NCI-H460 (cell line): ENCODE measurements at regions not wholly inside any gene's neighbourhood (a gene's known extent, or its start where the extent isn't known, plus 50 kb on each side); places are given as distances from the start of the nearest gene placed in this dataset.
"Not testable (repeated sequence)": the region's sequence is repeated elsewhere in the genome, so short reads cannot be mapped to it uniquely, and the experiment has no call there.

Source experiments
- DNase-seq: peaks from one replicate; pipeline ENCODE4 v3.0.0-alpha.2; 2016; ENCODE audit warnings: low read depth; ENCODE audit errors: extremely low read depth

DNA sequence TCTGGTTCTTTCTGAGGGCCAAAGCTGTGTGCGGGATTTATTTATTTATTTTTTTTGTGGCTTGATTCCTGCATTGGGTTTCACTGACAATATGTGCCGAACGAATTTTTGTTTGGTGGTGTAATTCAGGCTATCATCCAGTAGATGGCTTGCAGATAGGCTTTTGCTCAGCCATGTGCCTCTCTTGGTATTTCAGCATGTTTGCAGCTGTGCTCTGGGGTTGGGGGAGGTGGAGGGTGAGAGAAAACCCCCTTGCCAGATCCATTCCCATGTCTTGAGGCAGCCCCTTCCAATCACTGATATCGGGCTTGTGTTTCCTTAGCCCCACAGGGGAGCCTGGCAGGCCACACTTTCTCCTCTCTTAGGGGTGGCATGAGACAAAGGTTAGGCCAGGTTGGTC is 302.4 kb downstream of the PTGER3 start:
- DNase-seq = peak; percentile 4

DNA sequence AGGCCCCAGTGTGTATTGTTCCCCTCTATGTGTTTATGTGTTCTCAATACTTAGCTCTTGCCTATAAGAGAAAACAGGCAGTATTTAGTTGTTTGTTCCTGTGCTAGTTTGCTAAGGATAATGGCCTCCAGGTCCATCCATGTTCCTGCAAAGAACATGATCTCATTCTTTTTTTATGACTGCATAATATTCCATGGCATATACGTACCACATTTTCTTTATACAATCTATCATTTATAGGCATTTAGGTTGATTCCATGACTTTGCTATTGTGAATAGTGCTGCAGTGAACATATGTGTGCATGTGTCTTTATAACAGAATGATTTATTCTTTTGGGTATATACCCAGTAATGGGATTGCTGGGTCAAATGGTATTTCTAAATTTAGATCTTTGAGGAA is 301.6 kb downstream of the PTGER3 start:
- not testable (repeated sequence) for DNase-seq

DNA sequence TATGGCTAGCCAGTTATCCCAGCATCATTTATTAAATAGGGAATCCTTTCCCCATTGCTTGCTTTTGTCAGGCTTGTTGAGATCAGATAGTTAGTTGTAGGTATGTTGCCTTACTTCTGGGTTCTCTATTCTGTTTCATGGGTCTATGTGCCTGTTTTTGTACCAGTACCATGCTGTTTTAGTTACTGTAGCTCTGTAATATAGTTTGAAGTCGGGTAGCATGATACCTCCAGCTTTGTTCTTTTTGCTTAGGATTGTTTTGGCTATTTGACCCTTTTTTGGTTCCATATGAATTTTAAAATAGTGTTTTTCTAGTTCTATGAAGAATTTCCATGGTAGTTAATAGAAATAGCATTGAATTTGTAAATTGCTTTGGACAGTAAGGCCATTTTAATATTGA is 300.5 kb downstream of the PTGER3 start:
- not testable (repeated sequence) for DNase-seq

GRCh38 chr1:70751676-70752287 is 295.8 kb downstream of the PTGER3 start:
- not testable (repeated sequence) for DNase-seq

DNA sequence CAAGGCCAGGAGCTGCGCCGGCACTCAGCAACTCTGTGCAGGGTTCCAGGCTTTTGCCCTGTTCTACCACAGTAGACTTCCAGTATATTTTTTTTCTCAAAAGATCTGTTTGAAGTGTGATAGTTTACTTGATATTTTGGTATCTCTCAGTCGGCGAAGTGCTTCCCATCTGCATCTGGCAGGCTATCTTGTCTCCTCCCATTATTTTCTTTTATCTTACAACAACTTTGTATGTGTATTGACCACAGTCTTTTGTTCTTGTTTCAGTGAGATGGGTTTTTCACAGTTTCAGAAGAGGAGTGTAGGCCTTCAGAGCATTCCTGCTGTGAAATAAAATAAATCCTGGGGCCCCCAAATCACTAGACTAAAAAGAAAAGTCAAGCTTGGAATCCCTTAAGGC is 292.9 kb downstream of the PTGER3 start:
- DNase-seq = no peak

- DNase-seq = no peak
These were observed 287.5 kb downstream of the PTGER3 start for GRCh38 chr1:70760154-70760553.

DNA sequence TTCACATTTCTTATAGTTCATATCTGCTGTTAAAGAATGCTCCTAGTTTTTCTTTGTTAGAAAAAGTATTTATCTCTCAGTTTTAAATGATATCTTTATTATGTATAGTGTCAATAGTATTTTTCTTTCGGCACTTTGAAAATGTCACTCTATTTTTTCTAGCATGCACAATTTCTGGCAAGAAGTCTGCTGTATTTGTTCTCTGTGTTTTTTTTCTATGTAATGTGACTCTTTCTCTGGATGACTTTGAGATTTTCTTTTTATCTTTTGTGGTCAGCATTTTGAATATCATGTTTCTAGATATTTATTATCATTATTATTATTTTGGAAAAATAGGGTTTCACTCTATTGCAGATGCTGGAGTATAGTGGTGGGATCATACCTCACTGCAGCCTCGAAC is 285.2 kb downstream of the PTGER3 start:
- DNase-seq = no peak

DNA sequence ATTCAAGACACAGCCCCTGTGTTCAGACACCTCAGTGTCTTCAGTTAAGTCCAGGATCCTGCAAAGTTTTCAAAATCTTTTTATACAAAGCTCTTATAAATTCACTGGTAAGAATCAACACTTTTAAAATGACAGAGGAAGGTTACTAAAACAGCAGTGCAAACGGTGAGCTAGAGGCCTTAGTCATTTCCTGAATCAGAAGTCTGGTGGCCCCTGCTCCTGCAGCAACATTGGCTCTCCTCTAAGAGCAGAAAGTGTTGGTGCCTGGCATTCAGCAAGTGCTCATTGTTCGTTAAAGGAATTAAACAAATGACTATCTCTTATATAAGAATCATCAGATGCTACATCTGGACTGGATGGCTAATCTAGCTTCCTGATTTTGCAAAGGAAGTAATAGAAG is 282.9 kb downstream of the PTGER3 start:
- DNase-seq = no peak

GRCh38 chr1:70767377-70767776 is 280.2 kb downstream of the PTGER3 start:
- no peak for DNase-seq

DNA sequence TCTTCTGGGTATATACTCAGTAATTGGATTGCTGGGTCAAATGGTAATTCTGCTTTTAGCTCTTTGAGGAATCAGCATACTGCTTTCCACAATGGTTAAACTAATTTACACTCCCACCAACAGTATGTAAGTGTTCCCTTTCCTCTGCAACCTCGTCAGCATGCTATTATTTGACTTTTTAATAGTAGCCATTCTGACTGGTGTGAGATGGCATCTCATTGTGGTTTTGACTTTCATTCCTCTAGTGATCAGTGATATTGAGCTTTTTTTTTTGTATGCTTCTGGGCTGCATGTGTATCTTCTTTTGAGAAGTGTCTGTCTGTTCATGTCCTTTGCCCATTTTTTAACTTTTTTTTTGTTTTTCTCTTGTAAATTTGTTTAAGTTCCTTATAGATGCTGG is 279.4 kb downstream of the PTGER3 start:
- no peak for DNase-seq

DNA sequence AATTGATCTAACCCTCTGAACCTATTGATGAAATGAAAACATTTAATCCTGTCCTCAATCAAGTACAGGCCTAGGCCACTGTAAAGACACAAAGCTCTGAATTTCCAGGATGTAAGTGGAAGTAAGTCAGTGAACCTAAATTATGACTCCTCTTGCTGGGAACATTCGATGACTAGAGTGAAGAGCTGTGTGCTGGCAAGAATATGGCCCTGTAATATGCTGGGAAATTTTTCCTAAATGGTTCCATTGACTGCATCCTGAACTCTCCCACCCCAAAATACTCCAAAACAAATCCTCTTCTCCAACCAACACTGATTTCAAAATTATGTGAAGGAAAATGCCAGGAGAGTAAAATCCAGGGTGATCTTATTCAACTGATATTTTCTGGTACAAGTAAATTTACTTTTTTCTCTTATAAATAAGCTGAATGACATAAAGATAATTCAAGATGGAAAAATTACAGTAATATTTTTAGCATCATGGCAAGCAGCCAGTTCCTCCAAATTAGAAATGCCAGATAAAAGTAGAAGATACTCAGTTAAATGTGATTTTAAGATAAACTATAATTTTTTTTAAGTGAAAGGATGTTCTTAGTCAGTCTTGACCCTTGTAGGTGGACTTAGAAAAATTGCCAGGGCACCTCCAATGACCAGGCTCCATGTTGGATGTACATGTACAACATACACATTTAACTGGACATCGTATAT is 269.4 kb downstream of the PTGER3 start:
- no peak for DNase-seq

DNA sequence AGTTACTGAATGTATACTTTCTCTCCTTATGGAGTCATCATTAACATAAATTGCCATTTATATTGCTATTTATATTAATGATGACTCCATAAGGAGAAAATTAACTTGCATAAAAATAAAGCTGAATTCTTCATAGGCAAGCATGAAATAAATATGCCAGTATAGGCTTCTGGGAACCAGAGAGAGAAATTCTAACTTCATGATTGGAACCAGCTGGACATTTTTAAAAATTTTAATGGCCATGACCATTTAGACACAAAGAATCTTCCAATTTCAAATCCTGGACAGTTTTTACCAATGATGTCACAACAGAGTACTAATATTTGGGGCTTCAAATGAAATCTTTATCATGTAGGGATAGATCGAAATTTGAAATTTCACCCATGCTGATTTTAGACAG is 268.7 kb downstream of the PTGER3 start:
- no peak for DNase-seq

DNA sequence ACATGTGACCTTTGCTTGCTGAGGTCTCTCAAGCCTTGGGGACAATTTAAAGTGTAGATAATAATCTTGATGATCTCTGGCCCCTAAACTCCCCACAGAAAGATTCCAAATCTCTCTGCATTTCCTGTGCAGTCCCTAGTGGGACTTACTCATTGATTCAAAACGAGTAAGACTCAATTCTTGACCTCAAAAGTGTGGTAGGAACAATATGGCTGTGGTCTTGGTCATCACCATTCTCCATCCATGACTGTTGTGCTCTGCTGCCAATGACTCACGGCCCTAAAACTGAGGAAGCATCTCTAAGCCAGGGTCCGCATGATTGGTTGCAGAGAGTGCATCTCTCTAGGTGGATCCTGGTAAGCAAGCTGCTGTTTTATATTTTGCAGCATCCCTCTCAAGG is 268.0 kb downstream of the PTGER3 start:
- no peak for DNase-seq

- no peak for DNase-seq
These were observed 262.3 kb downstream of the PTGER3 start for GRCh38 chr1:70785287-70785686.

- DNase-seq = no peak
These were observed 257.2 kb downstream of the PTGER3 start for GRCh38 chr1:70790232-70790923.

DNA sequence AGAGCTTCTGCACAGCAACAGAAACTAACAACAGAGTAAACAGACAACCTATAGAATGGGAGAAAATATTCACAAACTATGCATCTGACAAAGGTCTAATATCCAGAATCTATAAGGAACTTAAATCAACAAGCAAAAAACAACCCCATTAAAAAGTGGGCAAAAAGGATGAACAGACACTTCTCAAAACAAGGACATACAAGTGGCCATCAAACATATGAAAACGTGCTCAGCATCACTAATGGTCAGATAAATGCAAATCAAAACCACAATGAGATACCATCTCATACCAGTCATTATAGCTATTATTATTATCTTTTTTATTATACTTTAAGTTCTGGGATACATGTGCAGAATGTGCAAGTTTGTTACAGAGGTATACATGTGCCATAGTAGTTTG is 252.6 kb downstream of the PTGER3 start:
- DNase-seq = not testable (repeated sequence)

- not testable (repeated sequence) for DNase-seq
These were observed 251.3 kb downstream of the PTGER3 start for GRCh38 chr1:70796298-70796697.

GRCh38 chr1:70802625-70803024 is 245.0 kb downstream of the PTGER3 start:
- DNase-seq = not testable (repeated sequence)

DNA sequence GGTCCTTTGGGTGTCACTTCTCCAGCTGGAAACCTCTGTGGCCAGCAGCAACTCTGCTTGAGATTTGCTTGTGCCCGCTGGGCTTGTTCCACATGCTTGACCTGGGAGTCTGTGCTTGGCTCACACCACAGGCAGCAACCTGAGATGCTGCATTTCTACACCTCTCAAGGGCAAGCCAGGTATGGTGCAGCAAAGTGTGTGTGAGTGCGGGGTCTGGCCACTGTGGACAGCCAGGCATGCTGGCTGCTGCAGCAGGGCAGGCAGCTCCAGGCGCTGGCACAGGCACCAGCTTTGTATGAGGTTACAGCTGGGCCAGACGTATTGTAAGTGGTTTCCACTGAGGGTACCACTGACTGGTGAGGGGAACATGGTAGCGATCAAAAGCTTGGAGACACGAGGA is 242.0 kb downstream of the PTGER3 start:
- DNase-seq = no peak

- DNase-seq = no peak
These were observed 240.4 kb downstream of the PTGER3 start for GRCh38 chr1:70807088-70807664.

DNA sequence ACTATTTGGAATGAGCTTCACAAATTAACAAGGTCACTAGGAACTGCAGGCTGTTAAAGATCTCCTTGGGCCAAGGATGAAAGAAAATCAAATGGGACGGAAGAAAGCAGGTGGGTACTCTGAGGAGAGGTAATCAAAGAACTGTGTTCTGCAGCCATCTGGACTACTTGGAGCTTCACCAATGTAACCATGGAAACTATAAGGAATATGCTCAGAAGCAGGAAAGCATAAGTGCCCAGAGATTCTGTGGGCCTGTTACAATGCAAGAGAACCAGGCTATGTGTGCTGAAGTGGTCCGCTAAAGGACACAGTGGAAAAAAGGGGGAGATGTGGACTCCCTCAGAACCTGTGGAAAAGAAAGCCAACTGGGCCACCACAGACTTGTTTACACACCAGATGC is 238.5 kb downstream of the PTGER3 start:
- no peak for DNase-seq

GRCh38 chr1:70811815-70812214 is 235.8 kb downstream of the PTGER3 start:
- no peak for DNase-seq
